NCI-H748 treated with DMSO at 0.1 percent for 48 hours (cell line): ENCODE measurements at regions not wholly inside any gene's neighbourhood (a gene's known extent, or its start where the extent isn't known, plus 50 kb on each side); places are given as distances from the start of the nearest gene placed in this dataset.
"Not testable (repeated sequence)": the region's sequence is repeated elsewhere in the genome, so short reads cannot be mapped to it uniquely, and the experiment has no call there.

Experiments
- DNase-seq: peaks from one replicate; lab custom pipeline; 2025; lab: John Stamatoyannopoulos, UW

DNA sequence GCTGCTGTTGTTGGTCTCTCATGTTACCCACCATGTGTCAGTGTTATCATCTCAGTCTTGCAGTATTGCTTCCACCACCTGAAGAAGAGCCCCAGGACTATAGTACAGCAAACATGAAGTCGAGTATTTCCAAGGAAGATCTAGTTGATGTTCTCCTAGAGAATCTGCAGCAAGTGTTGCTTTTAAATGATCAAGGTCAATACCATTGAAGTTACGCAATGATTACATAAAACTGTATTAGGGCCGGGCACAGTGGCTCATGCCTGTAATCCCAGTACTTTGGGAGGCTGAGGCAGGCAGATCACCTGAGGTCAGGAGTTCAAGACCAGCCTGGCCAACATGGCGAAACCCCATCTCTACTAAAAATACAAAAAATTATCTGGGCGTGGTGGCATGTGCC lies 173.9 kb downstream of the TJP1 start:
- not testable (repeated sequence) for DNase-seq

DNA sequence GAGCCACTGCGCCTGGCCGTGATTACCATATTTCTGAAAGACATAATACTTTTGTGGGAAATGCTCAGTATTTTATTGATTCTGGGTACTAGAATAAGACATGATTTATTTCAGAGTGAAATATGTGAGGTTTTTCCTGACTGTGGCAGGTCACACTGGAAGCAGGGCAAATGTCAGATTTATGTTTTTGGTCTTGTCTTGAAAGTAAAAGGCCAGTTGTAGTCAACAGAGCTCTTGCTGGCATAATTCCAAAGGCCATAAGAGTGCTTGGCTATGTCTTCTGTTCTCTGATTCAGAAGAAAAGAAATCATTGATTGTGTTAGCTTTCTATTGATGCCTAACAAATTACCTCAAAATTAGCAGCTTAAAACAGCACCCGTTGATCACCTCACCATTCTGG lies 176.4 kb downstream of the TJP1 start:
- no peak for DNase-seq

DNA sequence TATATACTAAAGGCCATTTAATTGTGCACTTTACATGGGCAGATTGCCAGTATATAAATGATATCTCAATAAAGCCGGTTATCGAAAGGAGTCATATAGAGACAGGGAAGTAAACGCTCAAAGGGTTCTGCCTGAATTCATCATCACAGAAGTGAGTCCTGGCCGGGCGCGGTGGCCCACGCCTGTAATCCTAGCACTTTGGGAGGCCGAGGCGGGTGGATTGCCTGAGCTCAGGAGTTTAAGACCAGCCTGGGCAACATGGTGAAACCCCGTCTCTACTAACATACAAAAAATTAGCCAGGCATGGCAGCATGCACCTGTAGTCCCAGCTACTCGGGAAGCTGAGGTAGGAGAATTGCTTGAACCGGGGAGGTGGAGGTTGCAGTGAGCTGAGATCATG lies 177.9 kb downstream of the TJP1 start:
- DNase-seq = not testable (repeated sequence)

DNA sequence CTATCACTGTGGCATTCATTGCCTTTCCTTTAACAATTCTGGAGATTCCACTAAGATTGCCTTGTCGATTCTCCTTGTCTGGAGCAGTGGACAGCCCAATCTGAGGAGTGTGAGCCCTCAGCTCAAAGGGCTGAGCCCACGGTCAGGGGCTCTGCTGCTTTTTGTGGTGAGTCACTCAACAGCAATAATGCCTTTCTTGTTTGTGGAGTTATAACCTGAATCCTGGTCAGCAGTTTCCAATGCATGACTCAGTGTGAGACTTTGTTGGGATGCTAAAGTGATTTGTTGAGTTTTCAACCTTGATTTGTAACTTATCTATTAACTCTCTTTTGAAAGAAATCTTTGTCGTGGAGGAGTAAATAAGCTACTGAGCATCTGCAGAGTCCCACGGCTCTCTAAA lies 183.5 kb downstream of the TJP1 start:
- no peak for DNase-seq

DNA sequence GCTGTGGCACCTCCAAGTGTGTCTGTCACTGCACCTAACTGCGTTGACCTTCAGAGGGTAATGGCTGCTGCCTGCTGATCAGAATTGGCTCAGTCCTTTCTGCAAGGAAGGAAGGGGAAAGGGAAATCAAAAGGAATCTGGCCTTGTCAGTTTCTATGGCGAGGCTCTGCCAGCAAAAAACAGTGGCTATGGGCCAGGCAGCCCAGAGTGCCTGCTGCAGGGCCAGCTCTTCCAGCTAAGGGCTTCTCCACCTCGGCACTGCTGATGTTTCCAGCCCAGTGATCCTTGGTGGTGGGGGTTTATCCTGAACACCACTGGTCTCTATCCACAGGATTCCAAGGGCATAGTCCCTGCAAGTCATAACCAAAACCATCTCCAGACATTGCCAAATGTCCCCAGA lies 184.3 kb downstream of the TJP1 start:
- no peak for DNase-seq

DNA sequence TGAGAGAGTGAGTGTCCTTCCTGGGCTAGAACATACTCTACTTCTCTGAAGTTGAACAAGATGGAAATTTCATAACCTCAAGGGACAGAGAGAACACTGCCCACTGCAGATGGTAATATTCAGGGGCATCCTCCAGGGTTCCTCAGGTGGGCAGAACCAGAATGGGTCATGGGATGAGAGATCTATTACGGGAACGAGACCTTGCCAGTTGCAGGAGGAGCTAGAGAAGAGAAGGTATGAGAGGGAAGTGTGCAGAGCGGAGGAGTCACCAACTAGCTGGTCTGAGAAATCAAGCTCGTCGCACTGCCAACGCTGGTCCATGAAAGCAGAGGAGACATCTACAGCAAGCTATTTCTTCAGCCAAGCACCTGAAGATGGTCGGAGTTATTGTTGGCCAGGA lies 184.7 kb downstream of the TJP1 start:
- no peak for DNase-seq

DNA sequence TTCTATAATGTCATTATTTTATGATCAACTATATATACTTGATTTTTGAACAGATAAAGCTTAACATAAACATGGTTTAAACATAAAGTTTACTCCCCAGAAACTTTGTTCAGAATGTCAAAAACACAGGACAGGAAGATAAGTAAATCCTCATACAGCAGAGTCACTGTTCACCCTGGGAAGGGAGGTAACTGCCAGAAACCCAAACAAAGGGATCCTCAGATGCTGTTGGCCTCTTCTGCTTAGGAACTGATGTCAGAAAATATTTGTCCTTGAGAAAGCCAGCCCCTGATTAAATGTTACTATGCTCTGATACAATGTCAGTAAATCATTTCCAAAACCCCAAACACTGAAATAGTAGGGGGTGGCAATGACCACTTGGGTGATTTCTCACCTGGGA lies 185.3 kb downstream of the TJP1 start:
- DNase-seq = no peak

DNA sequence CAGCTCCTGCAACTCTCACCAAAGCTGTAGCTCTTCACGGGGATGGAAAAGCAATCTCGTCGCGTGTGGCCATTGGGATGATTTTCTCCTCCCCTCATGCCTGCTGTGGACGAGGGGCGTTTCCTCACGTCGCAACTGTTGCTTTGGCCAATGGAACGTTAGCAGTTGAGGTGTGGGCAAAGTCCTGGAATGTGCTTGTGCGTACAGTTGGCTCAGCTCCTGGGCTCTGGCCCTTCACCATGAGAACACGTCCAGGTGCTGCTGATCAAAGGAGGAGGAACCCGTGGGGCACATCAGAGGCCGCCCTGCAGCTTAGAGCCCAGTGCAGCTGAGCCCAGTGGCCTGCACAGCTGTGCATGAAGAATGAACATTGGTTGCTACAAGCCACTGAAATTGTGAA lies 186.1 kb downstream of the TJP1 start:
- DNase-seq = no peak

DNA sequence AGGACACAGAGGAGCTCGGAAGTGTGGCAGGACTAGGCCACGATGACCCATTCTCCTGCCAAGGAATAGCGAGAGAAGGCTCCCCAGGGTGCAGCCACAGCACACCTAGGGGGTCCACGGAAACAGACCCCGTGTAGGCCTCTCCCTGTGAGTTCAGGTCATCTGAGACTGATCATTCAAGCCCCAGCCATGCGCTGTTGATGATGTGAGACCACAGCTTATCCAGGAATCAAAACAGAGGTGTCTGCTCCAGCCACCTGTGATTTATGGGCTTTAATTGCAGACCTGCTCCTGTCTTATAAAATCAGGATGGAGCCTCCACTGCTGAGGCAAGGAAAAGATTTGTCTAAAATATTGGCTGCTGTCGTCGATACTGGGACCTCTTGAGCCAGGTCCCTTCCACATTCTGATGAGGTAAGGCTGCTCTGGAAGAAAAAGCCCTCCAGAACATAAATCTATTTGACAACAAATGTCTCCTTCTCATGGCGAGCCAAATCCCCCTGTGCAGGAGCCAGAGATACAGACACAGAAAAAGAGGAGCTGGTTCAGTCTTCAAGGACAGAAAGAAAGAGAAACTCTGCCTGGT lies 186.7 kb downstream of the TJP1 start:
- no peak for DNase-seq

DNA sequence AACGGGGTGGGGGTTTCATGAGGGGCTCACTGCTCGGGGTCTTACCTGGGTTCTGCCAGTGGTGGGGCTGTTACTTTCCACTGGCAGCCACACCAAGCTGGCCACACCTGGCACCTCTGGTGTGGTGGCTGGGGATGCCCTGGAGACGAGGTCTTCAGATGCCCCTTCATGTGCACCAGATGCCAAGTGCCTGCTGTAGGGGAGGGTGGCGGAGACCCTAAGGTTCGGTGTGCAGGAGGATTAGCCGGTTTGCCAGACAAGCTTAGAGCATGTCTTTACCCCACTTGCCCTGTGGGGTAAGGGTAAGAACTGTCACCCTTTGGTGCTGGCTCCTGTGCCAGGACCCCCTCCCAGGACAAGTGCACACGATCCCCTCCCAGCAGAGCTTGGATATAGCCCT lies 188.3 kb downstream of the TJP1 start:
- no peak for DNase-seq

DNA sequence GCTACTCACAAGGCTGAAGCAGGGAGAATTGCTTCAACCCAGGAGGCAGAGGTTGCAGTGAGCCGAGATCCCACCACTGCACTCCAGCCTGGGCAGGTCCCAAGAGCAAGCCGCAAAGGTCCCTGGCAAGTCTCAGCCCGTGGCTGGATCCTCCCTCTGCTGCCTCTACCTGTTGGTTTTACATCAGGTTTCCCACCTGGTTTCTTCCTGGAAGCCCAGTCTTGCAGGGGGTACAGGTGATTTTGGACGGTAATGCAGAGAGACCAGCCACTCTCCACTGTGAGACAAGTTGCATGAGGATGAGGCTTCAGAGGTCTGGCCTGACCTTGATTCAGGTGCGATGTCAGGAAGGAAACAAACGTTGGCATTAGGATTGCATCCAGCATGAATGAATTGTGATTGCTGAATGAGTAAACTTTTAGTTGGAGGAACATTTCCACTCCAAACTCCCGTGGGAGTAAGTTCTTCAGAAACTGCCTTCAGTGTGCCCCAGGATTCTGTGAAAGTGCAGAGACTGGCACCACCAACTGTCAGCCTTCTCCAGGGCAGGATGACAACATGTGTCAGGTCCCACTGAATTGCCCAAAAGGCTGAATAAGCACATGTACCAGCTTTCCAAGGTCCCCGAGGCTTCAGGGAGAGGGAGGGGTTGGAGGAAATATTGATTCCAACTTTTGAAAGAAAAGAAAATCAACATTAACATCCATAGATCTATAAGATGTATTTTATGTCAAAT lies 189.4 kb downstream of the TJP1 start:
- no peak for DNase-seq

DNA sequence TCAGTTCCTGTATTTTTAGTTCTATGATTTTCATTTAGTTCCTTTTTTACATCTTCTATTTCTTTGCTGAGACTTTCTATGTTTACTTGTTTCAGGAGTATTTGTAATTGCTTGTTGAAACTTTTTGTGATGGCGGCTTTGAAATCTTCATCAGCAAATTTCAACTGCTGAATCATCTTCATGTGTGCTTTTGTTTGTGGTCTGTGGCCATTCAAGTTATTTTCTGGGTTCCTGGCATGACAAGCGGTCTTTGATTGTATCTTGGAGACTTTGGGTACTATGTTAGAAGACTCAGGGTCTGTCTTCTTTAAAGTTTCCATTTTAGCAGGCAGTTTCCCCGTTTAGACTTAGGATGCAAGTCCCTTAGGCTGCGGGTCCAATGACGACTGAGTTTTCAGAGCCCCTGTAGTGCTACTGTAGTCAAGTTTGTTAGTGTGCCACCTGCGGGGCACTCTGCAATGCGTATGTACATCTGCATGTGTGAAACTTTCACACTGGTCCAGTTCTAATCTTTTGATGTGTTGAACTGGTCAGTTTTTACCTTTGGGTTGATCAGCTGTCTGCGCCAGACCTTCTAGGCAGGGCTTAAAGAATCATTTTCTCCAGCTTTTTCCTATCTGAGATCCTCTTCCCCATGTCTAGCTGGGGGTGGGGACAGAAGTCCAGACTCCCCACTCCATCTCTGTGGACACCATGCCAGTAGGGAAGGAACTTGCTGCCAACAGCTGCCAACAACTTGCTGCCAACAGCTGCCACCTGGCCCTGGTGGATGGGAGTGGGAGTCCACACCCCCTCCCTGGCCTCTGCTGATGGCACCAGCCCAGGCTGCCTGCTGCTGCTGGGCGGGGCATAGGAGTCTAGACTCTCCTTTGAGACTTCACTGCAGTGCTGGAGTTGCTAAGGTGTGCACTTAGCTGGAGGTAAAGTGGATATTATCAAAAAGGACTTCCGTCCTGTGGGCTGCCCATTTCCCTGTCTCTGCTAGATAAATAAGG lies 190.9 kb downstream of the TJP1 start:
- no peak for DNase-seq

DNA sequence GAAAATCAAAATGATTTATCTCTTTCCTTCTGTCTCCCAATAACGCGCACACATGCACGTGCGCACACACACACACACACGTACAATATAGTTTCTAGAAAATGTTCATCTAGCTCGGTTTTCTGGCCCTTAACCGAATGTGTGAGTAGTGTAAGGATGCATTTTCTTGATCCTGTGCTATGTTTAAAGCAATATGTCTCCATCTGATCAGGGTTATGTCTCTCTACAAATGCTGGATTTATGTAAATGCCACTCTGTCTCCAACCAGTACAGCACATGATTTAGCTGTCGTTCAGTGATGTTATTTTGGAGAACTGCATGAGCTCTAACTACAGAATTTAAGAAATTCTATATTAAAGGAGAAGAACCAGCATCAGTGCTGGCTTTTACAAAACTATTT lies 198.0 kb downstream of the TJP1 start:
- no peak for DNase-seq

DNA sequence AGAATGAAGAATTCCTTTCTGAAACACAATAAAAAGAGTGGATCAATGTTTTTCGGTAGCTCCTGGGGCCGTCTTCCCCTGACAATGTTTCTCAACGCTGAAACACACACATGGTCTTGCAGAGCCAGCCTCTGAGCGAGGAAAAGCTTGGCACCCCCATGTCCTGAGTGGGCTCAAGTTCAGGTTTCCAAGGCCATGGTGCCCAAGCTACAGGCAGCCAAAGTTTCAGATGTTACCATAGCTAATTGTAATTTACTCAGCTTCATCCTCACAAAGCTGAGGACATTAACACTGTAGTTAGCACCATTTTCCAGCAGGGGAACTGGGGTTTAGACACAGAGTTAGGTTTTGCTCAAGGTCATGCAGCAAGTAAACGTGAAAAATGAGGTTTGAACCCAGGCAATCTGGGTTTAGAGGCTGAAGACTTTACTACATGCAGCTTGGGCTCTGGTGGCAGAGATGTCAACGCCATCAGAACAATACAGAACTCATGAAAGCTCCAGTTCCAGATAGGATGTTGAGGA lies 199.1 kb downstream of the TJP1 start:
- DNase-seq = no peak

DNA sequence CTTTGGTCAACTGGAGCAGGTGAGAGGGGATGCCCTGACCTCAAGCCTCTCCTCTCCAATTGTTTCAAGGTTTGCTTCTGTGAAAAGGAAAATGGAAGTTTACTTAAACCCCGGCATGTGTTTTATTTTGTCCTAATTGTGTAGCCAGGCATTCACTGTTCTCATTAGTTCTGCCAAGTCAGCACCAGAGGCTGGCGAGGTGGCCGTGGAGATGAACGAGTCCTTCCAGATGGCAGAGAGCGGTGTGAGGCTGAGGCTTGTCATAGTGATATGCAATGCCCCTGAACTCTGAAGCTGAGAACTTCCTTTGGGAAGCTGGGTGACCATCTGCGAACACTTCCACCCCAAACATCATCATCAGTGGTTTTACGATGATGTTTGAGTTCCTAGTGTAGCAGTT lies 199.6 kb downstream of the TJP1 start:
- DNase-seq = no peak

DNA sequence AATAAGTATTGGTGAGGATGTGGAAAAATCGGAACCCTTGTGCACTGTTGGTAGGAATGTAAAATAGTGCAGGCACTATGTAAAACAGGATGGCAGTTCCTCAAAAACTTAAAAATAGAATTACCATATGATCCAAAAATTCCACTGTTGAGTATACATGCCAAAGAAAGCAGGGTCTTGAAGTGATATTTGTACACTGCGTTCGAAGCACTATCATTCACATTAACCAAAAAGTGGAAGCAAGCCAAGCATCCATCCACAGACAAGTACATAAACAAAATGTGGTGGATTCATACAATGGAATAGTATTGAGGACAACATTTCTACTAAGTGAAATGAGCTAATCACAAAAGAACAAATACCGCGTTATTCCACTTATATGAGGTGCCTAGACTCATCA lies 200.7 kb downstream of the TJP1 start:
- DNase-seq = no peak

DNA sequence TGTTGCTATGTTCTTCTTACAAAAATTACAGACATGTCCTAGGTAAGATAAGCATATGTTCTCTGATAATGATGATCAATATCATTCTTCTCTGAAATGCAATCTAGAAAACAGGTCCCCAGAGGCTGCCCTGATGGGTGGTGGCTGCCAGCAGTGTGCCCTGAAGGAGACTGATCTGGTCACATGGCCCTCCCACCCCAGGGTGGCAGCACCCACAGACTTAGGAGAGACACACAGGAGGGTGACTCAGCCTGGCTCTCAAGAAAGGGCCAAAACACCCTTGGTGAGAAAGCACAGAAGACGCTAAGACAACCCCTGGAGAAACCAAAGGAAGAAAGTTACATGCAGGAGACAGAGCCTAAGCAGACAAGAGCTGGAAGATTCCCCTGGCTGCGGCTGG lies 203.7 kb downstream of the TJP1 start:
- no peak for DNase-seq

DNA sequence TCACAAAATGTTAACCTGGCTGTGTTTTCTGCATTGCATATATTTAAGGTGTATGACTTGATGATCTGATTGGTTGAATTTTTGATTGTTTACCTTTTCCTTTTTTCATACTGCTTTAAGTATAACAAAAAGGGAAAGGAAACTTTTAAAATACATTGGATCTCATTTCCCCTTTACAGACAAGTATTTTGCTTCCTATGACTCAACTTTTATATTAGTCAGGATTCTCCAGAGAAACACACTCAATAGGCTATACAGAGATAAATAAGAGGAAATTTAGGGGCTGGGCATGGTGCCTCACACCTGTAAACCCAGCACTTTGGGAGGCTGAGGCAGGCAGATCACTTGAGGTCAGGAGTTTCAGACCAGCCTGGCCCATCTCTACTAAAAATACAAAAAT lies 205.8 kb downstream of the TJP1 start:
- DNase-seq = no peak

DNA sequence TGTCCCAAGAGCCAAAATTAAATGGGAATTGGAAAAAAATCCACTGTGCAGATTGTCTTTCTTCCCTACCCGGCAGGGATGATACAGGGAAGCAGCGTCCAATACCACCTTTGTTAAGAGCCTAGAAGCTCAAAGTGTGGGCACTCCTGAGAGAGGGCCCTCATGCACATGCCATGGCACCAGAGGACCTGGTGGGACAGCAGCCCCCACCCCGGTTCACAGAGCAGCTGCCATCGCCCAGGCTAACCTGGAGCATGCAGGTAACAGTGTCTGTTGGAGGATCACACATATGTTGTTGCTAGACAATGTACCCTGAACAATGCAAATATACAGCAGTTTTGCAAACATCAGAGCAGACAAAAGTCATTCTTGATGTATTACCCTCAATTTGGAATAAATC lies 206.5 kb downstream of the TJP1 start:
- DNase-seq = no peak

DNA sequence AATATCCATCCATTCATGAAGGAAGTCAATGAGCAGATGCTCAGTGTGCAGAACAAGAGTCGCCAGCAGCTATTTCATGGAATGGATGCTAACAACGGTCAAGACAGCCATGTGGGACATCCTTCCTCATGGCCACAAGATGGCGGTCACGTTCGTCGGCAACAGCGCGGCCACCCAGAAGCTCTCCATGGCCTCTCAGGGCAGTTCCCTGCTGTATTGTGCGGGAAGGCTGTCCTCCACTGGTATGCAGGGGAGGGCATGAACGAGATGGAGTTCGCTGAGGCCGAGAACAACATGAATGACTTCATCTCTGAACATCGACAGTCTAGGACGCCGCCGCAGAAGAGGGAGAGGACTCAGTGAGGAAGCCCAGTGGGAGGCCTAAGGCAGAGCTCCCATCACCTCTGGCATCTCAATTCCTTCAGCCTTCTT lies 208.3 kb downstream of the TJP1 start:
- DNase-seq = no peak

DNA sequence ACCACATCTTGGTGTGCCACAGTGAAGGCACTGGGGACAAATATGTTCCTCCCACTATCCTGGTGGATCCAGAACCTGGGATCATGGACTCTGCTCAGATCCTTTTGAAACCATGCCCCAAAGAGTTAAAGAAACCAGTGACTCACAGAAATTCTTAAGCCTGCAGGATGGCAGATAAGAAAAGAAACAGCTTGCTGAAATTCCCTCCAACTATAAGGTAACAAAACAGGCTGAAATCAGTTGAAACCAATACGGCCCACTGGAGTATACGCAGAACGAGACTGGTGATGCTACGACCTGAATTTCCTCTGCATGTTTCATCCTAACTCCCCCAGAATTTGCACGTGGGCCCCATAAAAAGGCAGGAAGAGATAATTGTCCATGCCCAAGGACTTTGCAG lies 209.6 kb downstream of the TJP1 start:
- DNase-seq = no peak

DNA sequence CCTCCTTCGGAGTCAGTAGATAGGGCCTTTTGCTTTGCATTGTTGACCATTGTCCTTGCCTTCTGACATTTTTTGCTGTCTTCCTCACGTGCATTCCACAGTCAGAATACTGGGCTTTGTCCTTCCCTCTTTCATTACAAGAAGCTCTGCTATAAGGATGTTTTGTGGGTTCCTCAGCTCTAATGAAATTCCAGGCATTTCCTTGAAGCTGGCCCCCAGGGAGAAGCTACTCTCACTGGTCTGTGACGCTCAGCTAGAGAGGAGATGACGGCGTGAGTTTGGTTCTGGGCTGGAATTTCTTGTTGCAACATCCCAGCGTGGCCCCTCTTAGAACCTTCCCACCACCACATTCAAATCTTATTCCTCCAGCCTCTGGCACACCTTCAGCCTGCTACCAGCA lies 210.2 kb downstream of the TJP1 start:
- no peak for DNase-seq

DNA sequence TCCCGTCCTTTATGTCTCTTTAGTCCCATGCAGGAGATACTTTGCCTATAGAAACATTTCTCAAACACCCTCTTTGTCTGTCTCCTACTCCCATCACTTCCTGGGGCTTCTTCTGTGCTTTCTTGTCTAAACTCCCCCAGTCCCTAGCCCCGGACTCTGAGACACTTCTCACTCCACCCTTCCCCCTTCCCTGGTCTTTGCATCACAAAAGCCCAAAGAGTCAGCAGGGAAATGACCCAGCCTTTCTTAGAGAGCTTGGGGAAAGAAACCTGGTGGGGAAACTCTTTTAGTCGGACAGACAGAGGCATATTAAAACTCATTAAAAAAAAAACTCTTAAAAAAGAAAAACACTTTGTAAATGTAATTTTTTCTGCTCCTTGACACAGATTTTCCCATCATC lies 211.2 kb downstream of the TJP1 start:
- no peak for DNase-seq
